OCI-LY7 (cell line): ENCODE measurements at regions not wholly inside any gene's neighbourhood (a gene's known extent, or its start where the extent isn't known, plus 50 kb on each side); places are given as distances from the start of the nearest gene placed in this dataset.

Experiments
- BruUV-seq: library from RNA; stranded (reverse); fragments of 400-500 nt; replicated peaks from 2 replicates; lab custom pipeline; 2021; lab: Mats Ljungman, UMichigan
- CTCF ChIA-PET: fragments of 300-600 bp; sonication (Branson Sonifier 250); formaldehyde crosslinking; loops from one replicate; lab custom pipeline; 2022; ENCODE audit warnings: antibody characterized with exemption; ENCODE audit not compliant: unreplicated experiment; lab: Charles Lee
- POLR2A ChIA-PET: fragments of 300-600 bp; sonication (Branson Sonifier 250); formaldehyde crosslinking; loops from one replicate; lab custom pipeline; 2022; ENCODE audit warnings: antibody characterized with exemption; lab: Charles Lee
- DNase-seq: peaks from one replicate; pipeline ENCODE4 v3.0.0-alpha.2; 2015; ENCODE audit warnings: low spot score
- H2AFZ ChIP-seq: fragments of 200-600 bp; sonication (generic), shearing (Covaris generic); 2 replicates; pipeline ENCODE4 v1.6.1; 2014; ENCODE audit warnings: mild to moderate bottlenecking, antibody characterized with exemption, low read length, moderate library complexity
- H3K27ac ChIP-seq: fragments of 200-600 bp; sonication (generic); 2 replicates; pipeline ENCODE4 v1.5.1; 2014; ENCODE audit warnings: mixed run types, low read depth, mild to moderate bottlenecking, moderate library complexity, low read length, inconsistent platforms; ENCODE audit not compliant: poor library complexity, severe bottlenecking
- H3K36me3 ChIP-seq: fragments of 200-600 bp; sonication (generic); 2 replicates; pipeline ENCODE4 v1.6.1; 2014; ENCODE audit warnings: mild to moderate bottlenecking, antibody characterized with exemption, low read length, moderate library complexity, mixed read lengths; ENCODE audit not compliant: insufficient read depth
- H3K4me1 ChIP-seq: fragments of 200-600 bp; sonication (generic); 2 replicates; pipeline ENCODE4 v1.5.1; 2014; ENCODE audit warnings: mild to moderate bottlenecking, low read length; ENCODE audit not compliant: insufficient read depth, poor library complexity, severe bottlenecking
- H3K4me2 ChIP-seq: fragments of 200-600 bp; sonication (generic); 2 replicates; pipeline ENCODE4 v1.6.1; 2014; ENCODE audit warnings: mild to moderate bottlenecking, low read length
- H3K4me3 ChIP-seq: fragments of 200-600 bp; sonication (generic); 2 replicates; pipeline ENCODE4 v1.5.1; 2014; ENCODE audit warnings: mild to moderate bottlenecking, low read depth, low read length; ENCODE audit not compliant: poor library complexity, severe bottlenecking
- H3K79me2 ChIP-seq: fragments of 200-600 bp; sonication (generic); 2 replicates; pipeline ENCODE4 v1.6.1; 2016; ENCODE audit warnings: low read depth, mild to moderate bottlenecking, low read length, moderate library complexity, mixed read lengths; ENCODE audit not compliant: insufficient read depth
- H3K9me2 ChIP-seq: fragments of 200-600 bp; sonication (generic); 2 replicates; pipeline ENCODE4 v1.6.1; 2016; ENCODE audit warnings: mild to moderate bottlenecking, low read length, mixed read lengths; ENCODE audit not compliant: insufficient read depth
- H3K9me3 ChIP-seq: fragments of 200-600 bp; sonication (generic); 2 replicates; pipeline ENCODE4 v1.6.1; 2014; ENCODE audit warnings: mild to moderate bottlenecking, mixed run types, low read length, mixed read lengths
- H4K20me1 ChIP-seq: fragments of 200-600 bp; sonication (generic); 2 replicates; pipeline ENCODE4 v1.6.1; 2014; ENCODE audit warnings: mild to moderate bottlenecking, antibody characterized with exemption, low read length, moderate library complexity, mixed read lengths; ENCODE audit not compliant: insufficient read depth
- EZH2phosphoT487 ChIP-seq: fragments of 200-600 bp; sonication (generic); IDR thresholded peaks from 2 replicates; pipeline ENCODE4 v1.6.1; 2018; ENCODE audit warnings: low read depth, borderline replicate concordance, mild to moderate bottlenecking, mixed run types, antibody characterized with exemption, low read length, moderate library complexity, mixed read lengths
- intact Hi-C: fragments of 100-400 bp; cut with micrococcal nuclease; formaldehyde crosslinking; loops from one replicate; pipeline ENCODE4 v1.10.0; 2022; ENCODE audit not compliant: unreplicated experiment
- TF ChIP-seq, protein P1 (sequence below): fragments of 200-600 bp; sonication (generic); conservative IDR thresholded peaks from 2 replicates; pipeline ENCODE4 v1.5.1; 2014; ENCODE audit warnings: mild to moderate bottlenecking, antibody characterized with exemption, low read length, moderate library complexity, mixed read lengths

- Histone ChIP-seq H3K9me2 (no peaks in the 10 kb centered on the region), H3K27ac (no peak overlapping the region), H3K79me2 (no peaks in the 10 kb centered on the region), H3K4me3 (no peak overlapping the region), H3K9me3 (no peaks in the 10 kb centered on the region), H3K4me1 (peaks cover 34% of the 10 kb centered on the region), H2AFZ (no peak overlapping the region), H3K4me2 (no peak overlapping the region), H3K36me3 (no peaks in the 10 kb centered on the region), H4K20me1 (no peaks in the 10 kb centered on the region)
- no peak for DNase-seq
- intact Hi-C loops = loop anchor here (5.0 kb wide), 1 partner anchor 483 kb away; no protein-coding TSS in a partner anchor
- POLR2A ChIA-PET = no interaction called here
- no TSS peak for BruUV-seq
- CTCF ChIA-PET = no interaction called here
- TF ChIP-seq, protein P1, sequence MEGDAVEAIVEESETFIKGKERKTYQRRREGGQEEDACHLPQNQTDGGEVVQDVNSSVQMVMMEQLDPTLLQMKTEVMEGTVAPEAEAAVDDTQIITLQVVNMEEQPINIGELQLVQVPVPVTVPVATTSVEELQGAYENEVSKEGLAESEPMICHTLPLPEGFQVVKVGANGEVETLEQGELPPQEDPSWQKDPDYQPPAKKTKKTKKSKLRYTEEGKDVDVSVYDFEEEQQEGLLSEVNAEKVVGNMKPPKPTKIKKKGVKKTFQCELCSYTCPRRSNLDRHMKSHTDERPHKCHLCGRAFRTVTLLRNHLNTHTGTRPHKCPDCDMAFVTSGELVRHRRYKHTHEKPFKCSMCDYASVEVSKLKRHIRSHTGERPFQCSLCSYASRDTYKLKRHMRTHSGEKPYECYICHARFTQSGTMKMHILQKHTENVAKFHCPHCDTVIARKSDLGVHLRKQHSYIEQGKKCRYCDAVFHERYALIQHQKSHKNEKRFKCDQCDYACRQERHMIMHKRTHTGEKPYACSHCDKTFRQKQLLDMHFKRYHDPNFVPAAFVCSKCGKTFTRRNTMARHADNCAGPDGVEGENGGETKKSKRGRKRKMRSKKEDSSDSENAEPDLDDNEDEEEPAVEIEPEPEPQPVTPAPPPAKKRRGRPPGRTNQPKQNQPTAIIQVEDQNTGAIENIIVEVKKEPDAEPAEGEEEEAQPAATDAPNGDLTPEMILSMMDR = no peak
- no peak for TF ChIP-seq EZH2phosphoT487
Measured at GRCh38 chr17:72514891-72515290, 394.1 kb downstream of the SOX9 start.

DNA sequence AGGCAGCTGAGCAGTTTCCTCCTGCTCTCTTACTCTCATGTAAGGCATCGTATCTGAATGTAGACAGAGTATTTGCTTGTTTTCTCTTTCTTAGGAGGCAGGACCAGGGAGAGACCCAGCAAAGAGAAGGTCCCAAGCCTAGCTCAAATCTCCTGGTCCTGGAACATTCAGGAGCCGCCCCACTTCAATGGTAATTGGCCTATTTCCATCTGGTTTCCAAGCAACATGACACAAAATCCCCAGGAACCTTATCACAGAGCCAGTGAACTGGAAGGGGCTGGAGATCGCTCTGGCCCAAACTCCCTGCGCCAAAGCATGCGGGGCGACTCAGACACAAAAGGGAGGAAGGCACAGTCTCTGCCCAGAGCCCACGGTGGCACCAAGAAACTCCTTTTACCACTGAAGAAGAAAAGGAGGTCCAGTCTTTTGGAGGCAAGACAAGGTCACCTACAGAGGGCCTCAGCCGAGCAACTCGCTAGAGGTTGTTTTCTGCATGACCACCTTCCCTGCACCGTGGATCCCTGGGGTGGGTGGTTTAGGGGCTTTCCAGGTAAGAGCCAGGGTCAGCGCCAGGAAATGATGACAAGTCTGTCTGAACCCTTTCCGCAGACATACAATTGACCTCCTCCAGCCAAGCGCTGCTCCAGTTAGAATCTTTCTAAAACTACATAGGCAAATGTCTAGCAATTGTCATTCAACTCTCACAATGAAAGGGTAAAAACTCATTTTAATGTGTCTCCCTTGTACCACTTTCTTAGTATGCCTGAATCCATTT lies 394.7 kb downstream of the SOX9 start:
- no peak overlapping the region for H2AFZ ChIP-seq
- H3K4me2 ChIP-seq = no peak overlapping the region
- DNase-seq = no peak
- no peaks in the 10 kb centered on the region for H3K36me3 ChIP-seq
- H3K9me2 ChIP-seq = no peaks in the 10 kb centered on the region
- no peak for TF ChIP-seq EZH2phosphoT487
- TF ChIP-seq, protein P1 = no peak
- peaks cover 29% of the 10 kb centered on the region for H3K4me1 ChIP-seq
- H3K9me3 ChIP-seq = no peaks in the 10 kb centered on the region
- no peaks in the 10 kb centered on the region for H4K20me1 ChIP-seq
- no TSS peak for BruUV-seq
- no peak overlapping the region for H3K4me3 ChIP-seq
- intact Hi-C loops = no loop called here
- POLR2A ChIA-PET = no interaction called here
- no peaks in the 10 kb centered on the region for H3K79me2 ChIP-seq
- CTCF ChIA-PET = no interaction called here
- no peak overlapping the region for H3K27ac ChIP-seq

DNA sequence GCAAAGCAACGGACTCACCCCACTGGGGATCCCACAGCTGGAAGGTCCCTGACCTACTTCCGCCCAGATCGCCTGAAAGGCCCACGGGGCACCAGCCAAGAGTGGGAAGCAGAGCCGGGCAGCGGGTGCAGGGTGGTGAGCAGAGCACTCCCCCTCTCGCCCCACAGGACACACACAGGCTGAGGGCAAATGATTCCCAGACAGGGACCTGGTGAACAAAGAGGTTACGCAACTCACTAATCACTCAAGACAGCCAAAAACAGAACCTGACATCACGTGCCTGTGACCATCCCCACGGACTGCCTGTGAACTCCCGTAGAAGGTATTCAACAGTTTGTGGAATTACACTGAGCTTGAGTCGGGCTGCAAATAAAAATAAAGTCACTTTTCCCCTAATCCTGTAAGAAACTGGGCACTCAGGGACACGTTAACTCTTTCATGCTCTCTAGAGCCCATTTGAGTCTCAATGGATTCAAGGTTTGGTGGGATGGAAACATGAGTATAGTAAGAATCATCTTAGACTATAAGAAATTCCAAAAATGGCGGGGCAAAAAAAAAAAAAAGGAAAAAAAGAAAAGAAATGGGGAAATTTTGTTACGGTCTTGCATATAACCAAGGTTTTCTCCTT lies 396.1 kb downstream of the SOX9 start:
- Histone ChIP-seq H3K27ac (no peak overlapping the region), H3K36me3 (no peaks in the 10 kb centered on the region), H3K9me3 (no peaks in the 10 kb centered on the region), H3K4me1 (peaks cover 20% of the 10 kb centered on the region), H3K4me3 (no peak overlapping the region), H3K9me2 (no peaks in the 10 kb centered on the region), H3K4me2 (no peak overlapping the region), H3K79me2 (no peaks in the 10 kb centered on the region), H2AFZ (no peak overlapping the region), H4K20me1 (no peaks in the 10 kb centered on the region)
- TF ChIP-seq, protein P1 = no peak
- no peak for TF ChIP-seq EZH2phosphoT487
- BruUV-seq = no TSS peak
- CTCF ChIA-PET = no interaction called here
- POLR2A ChIA-PET = interaction anchor here (0.7 kb wide), 1 partner anchor 737 kb away, joined by 4 read pairs; no protein-coding TSS in a partner anchor
- intact Hi-C loops = no loop called here
- no peak for DNase-seq
